Activated CD4-positive, alpha-beta T cell treated with anti-CD3 and anti-CD28 coated beads, Interleukin-2, Interleukin-4, amounts not matched to agents 100 ng/mL and 50 ng/mL, durations not matched to agents 16 hours and 8 hours (primary cell): ENCODE measurements at regions not wholly inside any gene's neighbourhood (a gene's known extent, or its start where the extent isn't known, plus 50 kb on each side); places are given as distances from the start of the nearest gene placed in this dataset.
"Not testable (repeated sequence)": the region's sequence is repeated elsewhere in the genome, so short reads cannot be mapped to it uniquely, and the experiment has no call there.

Experiments used
- DNase-seq: peaks from one replicate; pipeline ENCODE4 v3.0.0-alpha.2; 2020; ENCODE audit warnings: low spot score

GRCh38 chr14:43408472-43408871 is 1098.6 kb downstream of the FSCB start:
- DNase-seq: no peak

- DNase-seq: no peak
Measured at GRCh38 chr14:43407706-43408105, 1099.4 kb downstream of the FSCB start.

GRCh38 chr14:43406931-43407330 is 1100.2 kb downstream of the FSCB start:
- DNase-seq: no peak

GRCh38 chr14:43399289-43399688 is 1107.8 kb downstream of the FSCB start:
- DNase-seq: no peak

GRCh38 chr14:43370565-43370896 is 1136.6 kb downstream of the FSCB start:
- not testable (repeated sequence) for DNase-seq

- DNase-seq: no peak
Measured at GRCh38 chr14:43369710-43370564, 1137.1 kb downstream of the FSCB start.

- DNase-seq: no peak
Measured at GRCh38 chr14:43362586-43362985, 1144.5 kb downstream of the FSCB start.

GRCh38 chr14:43361751-43362150 is 1145.3 kb downstream of the FSCB start:
- DNase-seq: no peak

- DNase-seq: no peak
Measured at GRCh38 chr14:43360239-43360638, 1146.8 kb downstream of the FSCB start.

- DNase-seq: no peak
Measured at GRCh38 chr14:43359317-43359716, 1147.8 kb downstream of the FSCB start.

GRCh38 chr14:43356979-43357545 is 1150.0 kb downstream of the FSCB start:
- no peak for DNase-seq

- DNase-seq: no peak
Measured at GRCh38 chr14:43356382-43356781, 1150.7 kb downstream of the FSCB start.

- no peak for DNase-seq
Measured at GRCh38 chr14:43341921-43342320, 1165.2 kb downstream of the FSCB start.

- DNase-seq: no peak
Measured at GRCh38 chr14:43338713-43339112, 1168.4 kb downstream of the FSCB start.

GRCh38 chr14:43336351-43336750 is 1170.7 kb downstream of the FSCB start:
- DNase-seq: no peak

- not testable (repeated sequence) for DNase-seq
Measured at GRCh38 chr14:43326501-43327407, 1180.3 kb downstream of the FSCB start.

- DNase-seq: no peak
Measured at GRCh38 chr14:43316427-43316826, 1190.7 kb downstream of the FSCB start.

GRCh38 chr14:43313719-43314118 is 1193.4 kb downstream of the FSCB start:
- DNase-seq: no peak

- no peak for DNase-seq
Measured at GRCh38 chr14:43308421-43309110, 1198.5 kb downstream of the FSCB start.

GRCh38 chr14:43307836-43308235 is 1199.2 kb downstream of the FSCB start:
- DNase-seq: no peak

- no peak for DNase-seq
Measured at GRCh38 chr14:43306053-43306452, 1201.0 kb downstream of the FSCB start.

- no peak for DNase-seq
Measured at GRCh38 chr14:43297794-43298193, 1209.3 kb downstream of the FSCB start.
